K562 (cell line): ENCODE measurements at regions not wholly inside any gene's neighbourhood (a gene's known extent, or its start where the extent isn't known, plus 50 kb on each side); places are given as distances from the start of the nearest gene placed in this dataset.

Experiments used
- ATAC-seq: fragments of 200-7000 bp; cut with Tn5 transposase; 3 replicates; pipeline ENCODE4 v1.9.1; 2020; ENCODE audit warnings: moderate library complexity
- BruUV-seq: library from RNA; stranded (reverse); fragments of 400-500 nt; replicated peaks from 2 replicates; lab custom pipeline; 2021; lab: Mats Ljungman, UMichigan
- CTCF ChIA-PET: fragments of 300-600 bp; formaldehyde crosslinking; extraction: SDS; loops from one replicate; lab custom pipeline; 2021; ENCODE audit warnings: low intra/inter-chr PET ratio; lab: Yijun Ruan, JAX
- POLR2A ChIA-PET: fragments of 300-600, 350-650 bp; sonication (Branson Sonifier 250); formaldehyde crosslinking; extraction: SDS; loops from one replicate; lab custom pipeline; 2021; ENCODE audit warnings: antibody characterized with exemption, inconsistent platforms; lab: Yijun Ruan, JAX
- DNase-seq, 4 experiments: peaks; one replicate each; pipeline versions ENCODE4 v3.0.0 to v3.0.0-alpha.2; 2011 to 2018; ENCODE audit warnings: low spot score in 3 of 4, mixed read lengths in 3 of 4; ENCODE audit errors: extremely low read depth in 1 of 4
- FAIRE-seq: peaks from 2 replicates; lab custom pipeline; 2011; peaks lifted over from hg19 to GRCh38; lab: Jason Lieb, UNC
- H2AFZ ChIP-seq: 2 replicates; pipeline ENCODE4 v1.6.0; 2011; ENCODE audit warnings: low read depth, low read length, control low read depth, inconsistent platforms
- H3K27ac ChIP-seq: fragments of 200-600 bp; 3 replicates; pipeline ENCODE4 v1.8.0; 2011; ENCODE audit warnings: low read depth, mild to moderate bottlenecking, control low read depth, inconsistent platforms, low read length, moderate library complexity, mixed read lengths; ENCODE audit errors: extremely low read depth
- H3K27me3 ChIP-seq, 2 experiments: fragments of 300-600 bp in 1 of 2; 2 replicates in 1 of 2; 3 replicates in 1 of 2; pipeline versions ENCODE4 v1.6.0 to v1.8.0; 2011; ENCODE audit warnings: inconsistent platforms in 2 of 2, low read length in 2 of 2, mild to moderate bottlenecking in 1 of 2, mixed read lengths in 1 of 2, moderate library complexity in 1 of 2; ENCODE audit not compliant: control insufficient read depth in 2 of 2, insufficient read depth in 2 of 2
- H3K36me3 ChIP-seq: fragments of 300-600 bp; 3 replicates; pipeline ENCODE4 v1.8.0; 2011; ENCODE audit warnings: mild to moderate bottlenecking, low read length, inconsistent platforms; ENCODE audit not compliant: control insufficient read depth, insufficient read depth
- H3K4me1 ChIP-seq, 2 experiments: fragments of 200-600 bp in 1 of 2; replicated peaks in 1 of 2; 2 replicates in 1 of 2; 3 replicates in 1 of 2; pipeline versions ENCODE4 v1.5.1 to v1.8.0; 2011; ENCODE audit warnings: inconsistent platforms in 2 of 2, low read length in 2 of 2, mild to moderate bottlenecking in 1 of 2, mixed read lengths in 1 of 2, moderate library complexity in 1 of 2; ENCODE audit not compliant: control insufficient read depth in 2 of 2, insufficient read depth in 2 of 2
- H3K4me2 ChIP-seq: 2 replicates; pipeline ENCODE4 v1.6.1; 2011; ENCODE audit warnings: low read length, control low read depth, inconsistent platforms, mixed read lengths; ENCODE audit not compliant: insufficient read depth
- H3K4me3 ChIP-seq: fragments of 200-600 bp; sonication (generic), shearing (Covaris generic); 2 replicates; pipeline ENCODE4 v1.5.1; 2016; ENCODE audit warnings: control low read depth, inconsistent platforms
- H3K79me2 ChIP-seq: fragments of 200-600 bp; 3 replicates; pipeline ENCODE4 v1.8.0; 2011; ENCODE audit warnings: low read length, inconsistent platforms; ENCODE audit not compliant: control insufficient read depth, insufficient read depth
- H3K9ac ChIP-seq, 2 experiments: 2 replicates each; pipeline versions ENCODE4 v1.6.0 to v1.6.1; 2011; ENCODE audit warnings: low read depth in 2 of 2, low read length in 2 of 2, control low read depth in 1 of 2, inconsistent platforms in 1 of 2, mild to moderate bottlenecking in 1 of 2, mixed read lengths in 1 of 2; ENCODE audit not compliant: insufficient read depth in 1 of 2
- H3K9me1 ChIP-seq: one replicate; pipeline ENCODE4 v1.6.0; 2011; ENCODE audit warnings: inconsistent platforms, mild to moderate bottlenecking, low read length, moderate library complexity; ENCODE audit not compliant: control insufficient read depth, insufficient read depth
- H3K9me3 ChIP-seq: replicated peaks from 2 replicates; pipeline ENCODE4 v1.5.1; 2011; ENCODE audit warnings: low read depth, low read length, inconsistent platforms; ENCODE audit not compliant: control insufficient read depth, insufficient read depth
- H4K20me1 ChIP-seq: replicated peaks from 2 replicates; pipeline ENCODE4 v1.6.1; 2011; ENCODE audit warnings: low read length, inconsistent platforms, mixed read lengths; ENCODE audit not compliant: control insufficient read depth, insufficient read depth
- C11orf30 ChIP-seq: fragments of 450-650 bp; IDR thresholded peaks from 2 replicates; pipeline ENCODE4 v1.6.1; 2016; ENCODE audit warnings: low read depth, mild to moderate bottlenecking
- ERF ChIP-seq: fragments of 450-650 bp; formaldehyde crosslinking; IDR thresholded peaks from 2 replicates; pipeline ENCODE4 v1.4.0; 2020; ENCODE audit warnings: mild to moderate bottlenecking, mixed read lengths
- ETS2 ChIP-seq: IDR thresholded peaks from 2 replicates; pipeline ENCODE4 v1.6.1; 2016; ENCODE audit warnings: borderline replicate concordance, missing genetic modification characterization, mild to moderate bottlenecking, moderate library complexity, missing compliant biosample characterization; ENCODE audit not compliant: poor library complexity, severe bottlenecking
- MAFG ChIP-seq: fragments of 450-650 bp; conservative IDR thresholded peaks from 2 replicates; pipeline ENCODE4 v1.6.1; 2016; ENCODE audit warnings: missing genetic modification characterization, missing compliant biosample characterization
- MAFK ChIP-seq: IDR thresholded peaks from 2 replicates; pipeline ENCODE4 v1.6.1; 2011; ENCODE audit warnings: low read length, improper control_type of control experiment
- NFRKB ChIP-seq: fragments of 450-650 bp; IDR thresholded peaks from 2 replicates; pipeline ENCODE4 v1.6.1; 2016; ENCODE audit warnings: low read depth
- TFAM ChIP-seq: fragments of 250-450 bp; sonication (Bioruptor Pico); conservative IDR thresholded peaks from 2 replicates; pipeline ENCODE4 v1.5.0; 2021; ENCODE audit warnings: mild to moderate bottlenecking, moderate library complexity
- ZNF316 ChIP-seq: fragments of 450-650 bp; IDR thresholded peaks from 2 replicates; pipeline ENCODE4 v1.6.1; 2016
- WGBS: fragments of 100-300 bp; shearing (Covaris generic); methylation state at CpG from one replicate; pipeline ENCODE4 v1.1.6; 2016; ENCODE audit warnings: low coverage, mixed read lengths; ENCODE audit not compliant: insufficient coverage; ENCODE audit errors: missing lambda C conversion rate; 5-methylcytosine and 5-hydroxymethylcytosine counted together
- in situ Hi-C: fragments of 300-500 bp; cut with MboI; formaldehyde crosslinking; loops from 4 replicates; pipeline ENCODE4 v1.15.0; 2018; ENCODE audit warnings: inconsistent platforms, mixed read lengths
- intact Hi-C: fragments of 100-400 bp; cut with micrococcal nuclease; formaldehyde crosslinking; loops from 2 replicates; pipeline ENCODE4 v1.14.2; 2022
- TF ChIP-seq, protein P1 (sequence below): fragments of 250-450 bp; sonication (Bioruptor Pico); IDR thresholded peaks from 2 replicates; pipeline ENCODE4 v1.5.0; 2021
- TF ChIP-seq, protein P2 (sequence below): sonication (generic); formaldehyde crosslinking; IDR thresholded peaks from 2 replicates; pipeline ENCODE4 v1.8.0; 2023; ENCODE audit warnings: mild to moderate bottlenecking, missing genetic modification reagents

DNA sequence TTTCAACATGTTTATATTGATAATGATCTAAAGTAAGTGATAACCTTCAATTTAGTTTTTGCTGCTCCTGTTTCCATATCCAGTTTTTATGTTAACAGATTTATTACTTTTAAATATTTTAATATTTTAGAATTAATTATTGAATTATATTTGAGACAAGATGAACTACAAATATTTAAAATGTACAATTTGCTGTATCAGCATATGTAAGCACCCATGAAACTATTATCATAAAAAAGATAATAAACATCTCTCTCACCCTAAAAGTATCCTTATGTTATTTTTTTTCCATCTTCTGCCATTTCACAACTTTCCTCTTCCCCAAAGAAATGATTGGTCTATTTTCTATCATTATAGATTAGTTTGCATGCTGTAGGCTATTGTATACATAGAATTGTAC, 1426.6 kb upstream of the PRR20A start:
- no peaks in the 10 kb centered on the region for H3K79me2 ChIP-seq
- no peak overlapping the region for H3K9ac ChIP-seq
- H3K27ac ChIP-seq: no peak overlapping the region
- ChIA-PET POLR2A (no interaction called here), CTCF (no interaction called here)
- BruUV-seq: no TSS peak
- no peaks in the 10 kb centered on the region for H4K20me1 ChIP-seq
- H2AFZ ChIP-seq: no peak overlapping the region
- H3K36me3 ChIP-seq: no peaks in the 10 kb centered on the region
- DNase-seq: no peak
- TF ChIP-seq MAFG (tag) (peak; percentile 43), ERF (CRISPR knock-in tag) (no peak), C11orf30 (peak; percentile 38; the same call in 1 of the 2 replicates), ZNF316 (peak; percentile 73), ETS2 (tag) (no peak), MAFK (peak; percentile 66; the same call in 1 of the 2 replicates)
- H3K4me1 ChIP-seq: no peaks in the 10 kb centered on the region
- H3K4me2 ChIP-seq: no peak overlapping the region
- H3K9me3 ChIP-seq: no peaks in the 10 kb centered on the region
- in situ Hi-C loops (no loop called here), intact Hi-C loops (no loop called here)
- no peak for FAIRE-seq
- H3K27me3 ChIP-seq: no peaks in the 10 kb centered on the region
- ATAC-seq: no peak
- no peaks in the 10 kb centered on the region for H3K9me1 ChIP-seq
- H3K4me3 ChIP-seq: no peak overlapping the region

DNA sequence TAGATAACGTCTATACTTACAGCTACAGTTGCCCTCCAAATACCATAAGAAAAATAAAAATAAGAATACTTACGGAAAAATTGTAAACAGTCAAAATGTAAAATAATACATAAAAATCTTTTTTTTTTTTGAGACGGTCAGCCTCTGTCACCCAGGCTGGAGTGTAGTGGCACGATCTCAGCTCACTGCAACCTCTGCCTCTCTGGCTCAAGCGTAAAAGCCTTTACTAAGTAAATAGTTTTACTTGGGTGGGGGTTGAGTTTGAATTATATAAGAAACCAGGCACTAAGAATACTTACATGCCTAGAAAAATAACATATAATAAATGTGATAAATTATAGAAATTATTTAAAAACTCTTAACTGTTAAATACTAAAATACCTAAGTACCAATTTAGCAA, 1413.0 kb upstream of the PRR20A start:
- Histone ChIP-seq H3K4me3 (no peak overlapping the region), H3K9me1 (no peaks in the 10 kb centered on the region), H3K79me2 (no peaks in the 10 kb centered on the region), H3K27ac (no peak overlapping the region), H3K9ac (no peak overlapping the region), H3K4me1 (no peaks in the 10 kb centered on the region), H3K27me3 (no peaks in the 10 kb centered on the region), H4K20me1 (no peaks in the 10 kb centered on the region), H3K36me3 (no peaks in the 10 kb centered on the region), H3K4me2 (no peak overlapping the region), H2AFZ (no peak overlapping the region), H3K9me3 (no peaks in the 10 kb centered on the region)
- 3% methylated on average over 4 of the region's 5 CpGs for WGBS
- FAIRE-seq (no peak), DNase-seq (no peak), ATAC-seq (no peak)
- intact Hi-C loops (no loop called here), in situ Hi-C loops (no loop called here)
- TF ChIP-seq, protein P1, sequence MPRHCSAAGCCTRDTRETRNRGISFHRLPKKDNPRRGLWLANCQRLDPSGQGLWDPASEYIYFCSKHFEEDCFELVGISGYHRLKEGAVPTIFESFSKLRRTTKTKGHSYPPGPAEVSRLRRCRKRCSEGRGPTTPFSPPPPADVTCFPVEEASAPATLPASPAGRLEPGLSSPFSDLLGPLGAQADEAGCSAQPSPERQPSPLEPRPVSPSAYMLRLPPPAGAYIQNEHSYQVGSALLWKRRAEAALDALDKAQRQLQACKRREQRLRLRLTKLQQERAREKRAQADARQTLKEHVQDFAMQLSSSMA (CRISPR knock-in tag): no peak
- TF ChIP-seq, protein P2, sequence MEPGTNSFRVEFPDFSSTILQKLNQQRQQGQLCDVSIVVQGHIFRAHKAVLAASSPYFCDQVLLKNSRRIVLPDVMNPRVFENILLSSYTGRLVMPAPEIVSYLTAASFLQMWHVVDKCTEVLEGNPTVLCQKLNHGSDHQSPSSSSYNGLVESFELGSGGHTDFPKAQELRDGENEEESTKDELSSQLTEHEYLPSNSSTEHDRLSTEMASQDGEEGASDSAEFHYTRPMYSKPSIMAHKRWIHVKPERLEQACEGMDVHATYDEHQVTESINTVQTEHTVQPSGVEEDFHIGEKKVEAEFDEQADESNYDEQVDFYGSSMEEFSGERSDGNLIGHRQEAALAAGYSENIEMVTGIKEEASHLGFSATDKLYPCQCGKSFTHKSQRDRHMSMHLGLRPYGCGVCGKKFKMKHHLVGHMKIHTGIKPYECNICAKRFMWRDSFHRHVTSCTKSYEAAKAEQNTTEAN (CRISPR knock-in tag): no peak
- TF ChIP-seq NFRKB: no peak
- TF ChIP-seq TFAM (CRISPR knock-in tag): no peak
- POLR2A ChIA-PET: no interaction called here
- CTCF ChIA-PET: no interaction called here
- no TSS peak for BruUV-seq
